HG03025 (cell line): ENCODE measurements at regions not wholly inside any gene's neighbourhood (a gene's known extent, or its start where the extent isn't known, plus 50 kb on each side); places are given as distances from the start of the nearest gene placed in this dataset.
"Not testable (repeated sequence)": the region's sequence is repeated elsewhere in the genome, so short reads cannot be mapped to it uniquely, and the experiment has no call there.

Experiments
- ATAC-seq: cut with Tn5 transposase; IDR thresholded peaks from one replicate; pipeline ENCODE4 v1.9.1; 2021; ENCODE audit warnings: mild to moderate bottlenecking, moderate library complexity; ENCODE audit not compliant: unreplicated experiment, low FRiP score

DNA sequence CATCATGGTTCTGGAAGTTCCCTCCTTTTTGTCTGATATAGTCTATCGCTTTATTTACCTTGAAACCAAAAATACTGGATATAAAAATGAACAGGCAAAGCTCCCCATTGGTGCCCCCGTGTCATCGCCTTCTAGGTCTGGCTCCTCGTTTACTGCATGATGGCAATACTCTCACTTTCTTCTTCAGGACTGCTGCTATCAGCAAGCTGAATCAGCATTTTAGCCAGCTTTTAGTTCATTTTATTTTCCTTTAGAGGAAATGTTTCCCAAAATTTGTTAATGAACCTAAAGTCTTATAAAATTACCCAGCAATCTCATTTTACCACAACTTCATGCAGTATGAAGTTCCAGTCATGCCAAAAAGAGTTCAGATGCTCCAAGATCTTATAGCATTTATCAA is 80.5 kb downstream of the ZIC3 start:
- no peak for ATAC-seq

DNA sequence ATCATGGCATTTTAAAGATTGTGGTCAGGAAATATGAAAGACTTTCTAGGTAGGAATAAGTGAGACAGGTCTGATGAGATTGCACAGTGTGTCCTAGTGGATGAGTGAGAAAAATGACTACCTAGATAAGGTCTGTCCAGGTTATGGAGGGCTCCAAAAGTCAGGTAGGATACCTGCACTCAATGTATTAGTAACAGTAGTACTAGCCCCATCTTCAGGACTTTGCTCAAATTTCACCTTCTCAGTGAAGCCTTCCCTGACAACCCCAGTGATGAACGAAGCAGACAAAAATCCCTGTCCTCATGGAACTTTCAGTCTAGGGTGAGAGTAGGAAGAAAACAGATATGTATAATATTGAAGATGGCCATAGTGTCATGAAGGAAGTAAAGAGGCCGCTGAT is 85.7 kb downstream of the ZIC3 start:
- no peak for ATAC-seq

DNA sequence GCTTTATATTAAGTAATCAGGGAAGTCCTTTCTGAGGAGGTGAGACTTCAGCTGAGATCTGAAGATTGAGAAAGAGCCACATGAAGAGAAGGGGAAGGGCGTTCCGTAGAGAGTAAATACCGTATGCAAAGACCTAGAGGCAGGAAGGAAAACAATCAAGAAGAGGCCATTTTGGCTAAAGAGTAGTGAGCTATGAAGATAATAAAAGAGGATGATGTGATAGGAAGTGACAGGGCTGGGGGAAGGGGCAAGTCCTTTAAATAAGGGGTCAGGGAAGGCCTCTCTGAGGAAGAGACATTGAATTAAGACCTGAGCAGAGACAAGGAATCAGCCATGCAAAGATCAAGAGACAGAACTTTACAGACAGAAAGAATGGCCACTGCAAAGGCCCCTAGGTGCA is 86.2 kb downstream of the ZIC3 start:
- no peak for ATAC-seq

DNA sequence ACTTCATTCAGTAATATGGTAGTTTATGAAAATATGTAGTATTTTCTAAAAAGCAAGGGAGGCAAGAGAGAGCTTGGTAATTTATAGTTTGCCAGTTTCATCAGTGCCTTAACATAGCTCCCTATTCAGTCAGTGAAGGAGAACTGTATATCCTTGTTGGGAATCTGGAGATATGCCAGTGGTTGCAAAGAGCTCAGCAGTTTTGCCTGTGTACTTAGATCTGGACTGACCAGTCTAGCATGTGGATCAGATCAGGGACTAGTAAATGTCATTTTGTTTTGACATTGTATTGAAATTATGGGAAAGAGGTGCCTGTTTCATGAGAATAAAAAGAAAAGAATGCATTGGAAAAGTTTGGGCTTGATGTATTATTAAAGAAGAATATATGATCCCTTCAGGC is 88.6 kb downstream of the ZIC3 start:
- ATAC-seq: no peak

DNA sequence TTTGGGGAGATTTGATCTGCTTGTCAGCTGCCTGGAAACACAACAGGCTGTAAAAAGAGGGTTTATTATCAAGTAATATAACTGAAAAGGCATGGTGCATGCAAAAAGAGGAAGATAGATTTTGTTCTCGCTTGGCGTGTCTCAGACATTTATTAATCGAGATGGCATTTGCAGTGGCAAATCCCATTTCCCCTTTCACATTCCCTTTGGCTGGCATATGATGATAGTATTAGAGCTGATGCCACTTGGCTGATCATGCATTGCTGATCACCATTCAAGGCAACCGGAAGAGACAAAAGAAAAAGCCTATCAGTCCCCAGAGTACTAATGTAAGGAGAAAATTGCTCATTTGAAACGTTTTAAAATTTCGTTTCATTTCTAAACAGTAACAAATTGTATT is 101.8 kb downstream of the ZIC3 start:
- ATAC-seq: no peak

DNA sequence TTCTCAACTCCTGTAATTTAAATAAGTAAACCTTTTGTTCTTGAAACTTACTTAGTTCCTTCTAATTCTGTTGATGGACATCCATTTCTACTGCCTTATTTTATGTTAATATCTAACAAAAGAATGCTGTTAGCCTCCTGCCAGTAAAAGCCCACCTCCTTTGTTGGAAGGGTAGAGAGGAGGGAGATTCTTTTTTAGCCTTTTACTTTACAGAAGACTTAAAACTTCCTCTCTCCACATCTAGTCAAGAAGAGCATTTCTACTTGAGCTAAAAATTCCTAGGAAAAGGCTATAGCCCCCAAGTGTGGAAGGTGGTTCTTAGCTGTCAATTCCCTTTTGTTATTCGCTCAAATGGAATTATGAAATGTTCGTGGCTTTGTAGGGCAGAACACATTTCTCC is 118.7 kb downstream of the ZIC3 start:
- no peak for ATAC-seq

DNA sequence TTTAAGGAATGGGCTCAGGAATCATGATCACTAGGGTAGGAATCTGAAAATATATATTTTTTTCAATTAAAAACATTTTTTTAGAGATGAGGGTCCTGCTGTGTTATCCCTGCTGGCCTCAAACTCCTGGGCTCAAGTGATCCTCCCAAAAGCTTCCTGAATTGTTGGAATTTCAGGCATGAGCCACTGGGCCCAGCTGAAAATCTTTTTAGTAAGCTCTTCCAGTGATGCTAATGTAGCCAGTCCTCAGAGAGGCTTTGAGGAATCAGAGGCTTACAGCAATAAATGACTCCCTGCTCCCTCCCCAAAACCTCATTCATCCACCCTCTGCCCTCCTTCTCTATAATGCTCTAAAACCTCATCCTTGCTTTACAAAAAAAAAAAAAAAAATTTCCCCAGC is 129.5 kb downstream of the ZIC3 start:
- ATAC-seq: no peak

DNA sequence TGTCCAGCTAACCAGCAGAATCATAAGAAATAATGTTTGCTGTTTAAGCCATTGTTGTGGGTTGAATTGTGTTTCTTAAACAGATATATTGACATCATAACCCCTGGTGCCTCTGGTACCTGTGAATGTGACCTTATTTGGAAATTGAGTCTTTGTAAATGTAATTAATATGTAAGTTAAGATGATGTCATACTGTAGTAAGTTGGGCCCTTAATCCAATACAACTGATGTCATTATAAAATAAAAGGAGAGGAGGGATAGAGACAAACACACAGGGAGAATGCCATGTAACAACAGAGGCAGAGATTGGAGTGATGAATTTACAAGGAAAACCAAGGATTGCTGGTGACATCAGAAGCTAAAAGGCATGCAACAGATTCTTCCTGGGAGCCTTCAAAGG is 141.4 kb downstream of the ZIC3 start:
- no peak for ATAC-seq

DNA sequence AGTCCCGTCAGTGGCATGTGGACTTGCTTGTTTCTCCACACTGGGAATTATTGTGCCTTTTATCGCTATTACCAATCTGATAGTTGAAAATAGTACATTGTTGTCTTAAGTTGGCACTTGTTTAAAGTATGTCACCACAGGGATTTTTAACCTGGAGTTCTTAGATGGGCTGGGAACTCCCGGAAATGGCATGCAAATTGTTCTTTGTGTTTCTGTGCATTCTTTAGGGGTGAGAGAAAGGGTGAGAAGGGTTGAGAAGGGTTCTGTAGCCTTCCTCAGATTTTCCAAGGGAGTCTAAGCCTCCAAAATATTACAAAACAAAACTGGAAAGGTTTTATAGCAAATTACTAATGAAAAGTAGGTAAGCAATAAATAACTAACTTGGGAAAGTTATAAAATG is 176.9 kb downstream of the ZIC3 start:
- no peak for ATAC-seq

DNA sequence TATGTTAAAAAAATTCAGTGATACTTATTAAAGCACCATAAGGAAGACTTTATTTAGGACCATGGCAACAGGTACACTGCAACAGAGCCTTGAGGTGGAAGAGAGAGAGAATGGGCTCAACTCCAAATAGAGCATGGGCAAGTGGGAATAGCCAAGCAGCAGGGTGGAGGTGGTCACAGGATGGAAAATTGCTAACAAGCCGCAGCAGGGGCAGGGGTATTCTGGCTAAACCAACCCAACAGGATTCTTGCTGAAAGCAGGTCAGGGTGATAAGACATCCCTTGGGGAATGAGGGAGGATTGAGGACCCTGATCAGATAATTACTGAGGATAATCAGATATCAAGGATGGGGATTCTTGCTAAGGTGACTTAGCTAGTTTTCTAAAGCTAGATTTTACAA is 177.5 kb downstream of the ZIC3 start:
- no peak for ATAC-seq

DNA sequence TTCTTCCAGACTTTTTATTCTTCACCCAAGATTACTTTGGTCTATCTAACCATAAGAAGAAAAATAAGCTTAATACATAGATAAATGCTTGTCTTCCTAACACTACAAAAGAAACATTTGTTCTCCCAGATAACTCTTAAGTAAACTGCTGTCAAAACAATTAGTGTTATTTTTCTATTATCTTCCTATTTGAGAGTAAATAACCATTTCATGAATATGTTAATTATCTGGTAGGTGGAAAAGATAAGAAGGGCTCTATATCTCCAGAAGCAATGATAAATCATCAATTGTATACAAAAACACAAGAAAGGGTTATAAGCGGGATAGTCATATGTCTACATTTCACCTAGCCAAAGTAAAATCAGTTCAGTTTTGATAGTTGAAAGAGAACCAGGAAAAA is 180.4 kb downstream of the ZIC3 start:
- no peak for ATAC-seq

DNA sequence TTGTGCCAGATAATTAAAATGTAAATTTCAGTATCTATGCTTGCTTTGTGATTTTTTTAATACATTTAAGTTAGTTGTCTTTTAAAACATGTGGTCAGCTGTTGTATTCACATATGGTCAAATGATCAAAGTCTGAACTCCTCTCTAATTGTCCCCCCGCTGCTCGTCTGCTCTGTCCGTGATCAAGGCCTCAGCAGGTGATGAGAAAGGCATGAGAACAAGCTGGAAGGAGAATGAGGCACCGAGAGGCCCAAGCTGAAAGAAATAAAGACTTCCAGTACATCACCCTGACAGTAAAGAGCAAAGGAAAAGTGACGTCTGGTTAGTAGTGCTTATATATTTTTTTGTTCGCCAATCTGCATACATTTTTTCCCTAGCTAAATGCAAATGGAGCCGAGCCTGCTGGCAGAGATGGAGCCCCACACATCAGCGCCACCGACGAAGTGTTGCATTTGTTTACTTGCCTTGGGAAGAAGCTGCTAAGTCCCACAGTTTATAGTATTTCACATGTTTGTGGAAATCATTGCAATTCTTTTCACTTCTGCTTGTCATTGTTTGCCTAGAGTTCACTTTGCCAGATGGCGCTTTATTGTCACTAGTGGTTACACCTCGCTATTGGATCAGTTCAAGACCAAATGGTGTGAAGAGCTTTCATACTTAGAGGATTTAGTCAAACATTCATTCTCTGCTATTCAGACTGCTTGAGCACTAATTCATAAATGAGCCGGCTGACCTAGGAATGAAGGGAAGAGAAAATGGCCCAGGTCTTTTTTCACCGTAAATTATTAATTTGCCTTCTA is 181.5 kb downstream of the ZIC3 start:
- ATAC-seq: no peak

DNA sequence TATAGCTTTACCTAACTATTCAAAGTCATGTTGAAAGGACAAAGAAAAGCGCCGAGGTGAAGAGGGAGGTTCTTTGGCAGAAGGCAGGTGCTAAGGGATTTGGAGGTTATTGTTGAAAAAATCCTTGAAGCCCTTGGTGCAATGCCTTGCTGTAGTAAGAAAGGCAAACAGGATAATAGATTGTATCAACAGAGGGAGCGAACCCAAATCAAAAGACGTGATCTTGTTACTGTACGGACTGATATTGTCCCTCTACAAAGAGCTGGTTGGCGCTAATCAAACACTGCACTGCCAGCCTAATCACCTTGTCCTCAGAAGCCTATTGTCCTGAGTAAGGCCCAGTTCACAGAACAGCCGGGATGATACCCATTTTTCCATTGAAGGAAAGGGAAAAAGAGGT is 182.9 kb downstream of the ZIC3 start:
- ATAC-seq: no peak

DNA sequence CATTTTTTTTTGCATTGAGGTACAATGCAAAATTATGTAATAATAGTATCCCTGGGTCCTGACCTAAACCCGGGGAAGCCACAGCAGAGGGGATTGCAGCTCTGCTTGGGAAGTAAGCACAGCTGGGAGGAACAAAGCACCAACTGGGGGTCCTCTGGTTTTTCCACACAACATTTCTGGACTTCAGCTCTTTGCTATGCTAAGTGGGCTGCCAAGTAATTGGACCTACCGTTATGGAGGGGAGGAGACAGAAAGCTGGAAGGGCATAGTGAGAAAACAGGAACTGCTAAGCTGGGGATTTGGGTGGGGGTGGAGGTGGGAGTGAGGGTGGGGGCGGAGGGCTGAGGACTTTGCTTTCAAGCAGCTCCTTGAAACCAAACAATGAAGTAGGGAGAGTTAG is 183.3 kb downstream of the ZIC3 start:
- no peak for ATAC-seq

DNA sequence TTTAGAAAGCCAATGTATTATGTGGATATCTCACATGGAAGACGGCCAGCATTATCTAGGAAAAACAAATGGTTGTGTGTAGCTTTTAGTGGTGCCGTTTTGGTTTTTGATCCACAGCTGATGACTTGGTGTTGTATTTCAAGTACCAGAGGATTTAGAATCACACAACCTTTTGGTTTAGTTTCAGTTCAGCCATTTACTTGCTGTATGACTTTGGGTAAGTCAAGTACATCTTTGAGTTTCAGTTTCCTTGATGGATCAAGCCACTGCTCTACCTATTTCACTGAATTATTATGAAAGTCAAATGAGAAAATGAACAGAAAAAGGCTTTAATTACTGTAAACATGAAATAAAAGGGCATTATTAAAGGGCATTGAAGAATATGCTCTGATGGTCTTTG is 205.6 kb downstream of the ZIC3 start:
- ATAC-seq: no peak

DNA sequence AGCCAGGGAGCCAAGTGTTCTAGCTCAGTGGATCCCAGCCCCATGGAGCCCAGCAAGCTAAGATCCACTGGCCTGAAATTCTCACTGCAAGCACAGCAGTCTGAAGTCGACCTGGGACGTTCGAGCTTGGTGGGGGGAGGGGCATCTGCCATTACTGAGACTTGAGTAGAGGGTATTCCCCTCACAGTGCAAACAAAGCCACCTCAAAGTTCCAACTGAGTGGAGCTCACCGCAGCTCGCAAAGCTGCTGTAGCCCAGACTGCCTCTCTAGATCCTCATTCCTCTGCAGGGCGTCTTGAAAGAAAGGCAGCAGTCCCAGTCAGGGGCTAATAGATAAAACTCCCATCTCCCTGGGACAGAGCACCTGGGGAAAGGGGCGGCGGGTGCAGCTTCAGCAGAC is 226.3 kb downstream of the ZIC3 start:
- ATAC-seq: no peak

DNA sequence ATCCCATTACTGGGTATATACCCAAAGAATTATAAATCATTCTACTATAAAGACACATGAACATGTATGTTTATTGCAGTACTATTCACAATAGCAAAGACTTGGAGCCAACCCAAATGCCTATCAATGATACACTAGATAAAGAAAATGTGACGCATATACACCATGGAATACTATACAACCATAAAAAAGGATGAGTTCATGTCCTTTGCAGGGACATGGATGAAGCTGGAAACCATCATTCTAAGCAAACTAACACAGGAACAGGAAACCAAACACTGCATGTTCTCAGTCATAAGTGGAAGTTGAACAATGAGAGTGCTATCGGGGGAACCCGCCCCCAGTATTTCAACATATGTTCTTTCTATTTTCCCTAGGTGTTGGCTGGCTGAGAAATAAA is 232.0 kb downstream of the ZIC3 start:
- ATAC-seq: not testable (repeated sequence)

DNA sequence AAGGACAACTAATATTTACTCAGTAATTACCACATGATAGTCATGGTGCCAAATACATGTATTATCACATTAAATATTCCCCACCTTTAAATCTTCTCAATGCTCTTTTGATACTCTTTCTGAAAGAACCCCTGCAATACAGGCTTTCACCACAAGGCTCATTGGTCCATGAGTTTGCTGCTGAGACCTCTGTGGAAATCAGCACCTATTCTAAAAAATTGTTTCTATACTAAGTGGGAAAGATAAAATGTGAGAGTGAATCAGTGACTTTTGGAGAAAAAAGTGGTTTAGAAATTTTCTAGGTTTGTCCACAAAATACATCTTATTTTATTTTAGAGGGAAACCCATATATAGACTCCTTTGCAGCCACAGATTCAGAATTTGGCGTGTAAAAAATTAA is 257.3 kb downstream of the ZIC3 start:
- no peak for ATAC-seq

DNA sequence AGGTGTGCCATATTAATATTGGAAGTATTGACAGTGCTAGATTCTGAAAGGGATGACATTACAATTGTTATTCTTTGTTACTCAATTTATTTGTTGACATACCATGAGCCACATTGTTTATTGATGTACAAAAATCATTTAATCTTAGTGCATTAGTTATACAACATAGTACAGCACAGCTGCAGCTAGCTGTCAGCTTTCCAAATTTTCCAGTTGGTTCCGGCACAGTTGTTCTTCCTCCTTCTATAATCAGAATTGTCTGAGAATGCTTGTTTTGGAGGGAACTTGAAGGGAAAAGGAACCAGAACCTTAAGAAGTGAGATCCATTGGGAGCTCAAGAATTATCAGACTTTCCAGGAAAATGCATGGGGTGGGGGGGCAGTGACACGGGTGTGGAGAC is 281.4 kb downstream of the ZIC3 start:
- no peak for ATAC-seq

DNA sequence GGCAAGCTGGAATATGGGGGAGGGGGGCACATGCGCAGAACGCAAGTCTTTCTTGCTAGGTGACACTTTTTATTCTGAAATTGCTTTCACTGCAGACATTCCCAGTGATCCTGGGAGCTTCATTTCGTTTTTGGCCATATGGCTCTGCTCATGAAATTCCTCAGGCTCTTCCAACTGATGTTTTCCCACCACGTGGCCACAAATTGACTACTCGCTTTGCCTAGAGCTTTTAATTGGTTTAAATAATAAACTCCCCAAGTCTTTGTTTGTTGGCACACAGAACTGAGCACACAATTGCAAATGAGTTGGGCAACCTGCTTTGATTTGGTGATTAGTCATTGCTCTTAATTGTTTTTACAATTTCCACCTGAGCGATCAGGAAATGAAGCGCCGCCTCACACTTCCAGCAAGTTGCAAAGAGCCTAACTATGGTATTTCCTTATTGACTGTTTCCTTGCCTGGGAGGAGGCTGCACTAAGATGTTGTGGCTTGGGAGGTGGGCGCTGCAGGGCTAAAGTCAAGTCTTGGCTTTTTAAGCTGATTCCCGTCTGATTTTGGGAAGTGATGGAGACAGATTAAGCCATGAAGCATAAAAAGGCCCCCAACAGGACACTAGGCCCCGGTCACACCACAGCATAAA is 282.5 kb downstream of the ZIC3 start:
- no peak for ATAC-seq

DNA sequence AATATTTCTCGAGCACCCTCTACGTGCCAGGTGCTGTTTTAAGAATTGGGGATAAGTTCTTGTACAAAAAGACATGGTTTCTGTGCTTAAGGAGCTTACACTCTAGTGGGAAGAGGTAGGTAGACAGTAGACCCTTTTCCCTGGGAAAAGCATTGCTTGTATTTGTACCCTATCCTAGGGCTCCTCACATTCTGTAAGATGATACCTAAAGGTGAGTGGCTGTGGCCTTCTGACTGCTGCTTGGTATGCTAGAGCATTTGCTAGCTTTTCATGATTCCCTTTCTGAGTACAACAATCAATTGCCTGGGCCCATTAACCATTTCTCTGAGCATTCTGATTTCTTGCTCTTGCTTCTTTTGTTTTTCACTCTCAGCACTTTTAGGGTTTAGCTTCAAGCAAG is 286.6 kb downstream of the ZIC3 start:
- no peak for ATAC-seq

DNA sequence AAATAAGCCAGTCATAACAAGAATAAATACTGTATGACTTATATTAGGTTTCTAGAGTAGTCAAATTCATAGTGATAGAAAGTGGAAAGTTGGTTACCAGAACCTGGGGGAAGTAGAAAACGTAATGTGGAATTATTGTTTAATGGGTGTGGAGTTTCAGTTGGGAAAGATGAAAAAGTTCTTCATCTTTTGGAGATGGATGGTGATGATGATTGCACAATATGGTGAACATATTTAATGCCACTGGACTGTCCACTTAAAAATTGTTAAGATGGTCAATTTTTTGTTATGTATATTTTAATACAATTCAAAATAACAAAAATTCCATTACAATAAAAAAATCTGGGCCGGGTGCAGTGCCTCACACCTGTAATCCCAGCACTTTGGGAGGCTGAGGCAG is 289.6 kb downstream of the ZIC3 start:
- no peak for ATAC-seq
